ENCODE measurements at regions not wholly inside any gene's neighbourhood (a gene's known extent, or its start where the extent isn't known, plus 50 kb on each side); places are given as distances from the start of the nearest gene placed in this dataset.

DNA sequence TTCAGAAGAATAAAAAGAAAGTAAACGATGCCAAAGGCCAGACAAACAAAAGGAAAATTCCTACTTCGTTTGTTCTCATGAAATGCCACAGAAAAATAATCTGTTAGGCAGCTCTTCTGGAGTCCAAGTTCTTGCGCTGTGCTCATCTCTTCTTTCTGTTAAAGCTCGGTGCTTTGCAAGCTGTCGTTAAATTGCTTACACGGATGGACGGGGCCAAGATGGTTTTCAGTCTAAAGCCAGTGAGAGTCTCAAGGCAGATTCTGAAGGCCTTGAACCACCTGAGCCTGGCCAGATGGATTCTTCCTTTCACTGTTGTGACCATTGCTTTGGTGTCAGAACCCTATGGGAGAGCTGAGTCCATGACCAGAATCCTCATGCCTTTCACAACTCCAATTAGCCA, 97.6 kb upstream of the RMDN2 start:
- TF ChIP-seq ZFX (IDR thresholded peaks at IDR 0.05; ENCODE audit: borderline replicate concordance): no peak
- TF ChIP-seq, protein P1, sequence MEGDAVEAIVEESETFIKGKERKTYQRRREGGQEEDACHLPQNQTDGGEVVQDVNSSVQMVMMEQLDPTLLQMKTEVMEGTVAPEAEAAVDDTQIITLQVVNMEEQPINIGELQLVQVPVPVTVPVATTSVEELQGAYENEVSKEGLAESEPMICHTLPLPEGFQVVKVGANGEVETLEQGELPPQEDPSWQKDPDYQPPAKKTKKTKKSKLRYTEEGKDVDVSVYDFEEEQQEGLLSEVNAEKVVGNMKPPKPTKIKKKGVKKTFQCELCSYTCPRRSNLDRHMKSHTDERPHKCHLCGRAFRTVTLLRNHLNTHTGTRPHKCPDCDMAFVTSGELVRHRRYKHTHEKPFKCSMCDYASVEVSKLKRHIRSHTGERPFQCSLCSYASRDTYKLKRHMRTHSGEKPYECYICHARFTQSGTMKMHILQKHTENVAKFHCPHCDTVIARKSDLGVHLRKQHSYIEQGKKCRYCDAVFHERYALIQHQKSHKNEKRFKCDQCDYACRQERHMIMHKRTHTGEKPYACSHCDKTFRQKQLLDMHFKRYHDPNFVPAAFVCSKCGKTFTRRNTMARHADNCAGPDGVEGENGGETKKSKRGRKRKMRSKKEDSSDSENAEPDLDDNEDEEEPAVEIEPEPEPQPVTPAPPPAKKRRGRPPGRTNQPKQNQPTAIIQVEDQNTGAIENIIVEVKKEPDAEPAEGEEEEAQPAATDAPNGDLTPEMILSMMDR (IDR thresholded peaks at IDR 0.05): no peak
- H3K27ac ChIP-seq: no peak overlapping the region

DNA sequence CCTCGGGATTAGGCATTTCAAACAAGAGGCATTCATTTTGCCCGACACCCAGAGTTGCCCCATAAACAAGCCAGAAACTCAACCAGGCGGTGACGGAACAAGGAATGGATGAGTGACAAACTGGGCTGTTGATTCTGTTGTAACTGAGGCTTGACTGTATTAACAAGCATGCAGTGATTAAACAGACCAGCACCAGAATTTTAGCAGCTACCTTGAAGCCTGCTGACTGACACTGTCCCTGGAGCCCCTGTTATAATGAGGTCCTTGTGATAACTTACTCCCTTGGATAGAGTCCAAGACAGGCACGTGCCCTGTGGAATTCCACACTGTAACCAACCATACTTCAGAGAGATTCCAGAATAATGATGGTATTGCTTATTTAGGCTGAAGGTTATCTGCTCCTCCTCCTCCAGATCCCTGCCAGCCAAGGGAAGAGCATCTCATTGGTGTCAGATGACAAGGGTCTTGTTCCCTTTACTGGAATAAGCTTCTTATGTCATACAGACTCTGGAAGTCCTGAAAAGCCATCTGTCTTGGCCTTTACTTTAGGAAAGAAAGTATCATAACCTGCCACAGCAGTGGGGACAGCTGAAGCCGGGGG, 97.1 kb upstream of the RMDN2 start:
- H3K27ac ChIP-seq: no peak overlapping the region
- TF ChIP-seq, protein P1 (IDR thresholded peaks at IDR 0.05): no peak
- TF ChIP-seq ZFX (IDR thresholded peaks at IDR 0.05; ENCODE audit: borderline replicate concordance): no peak

DNA sequence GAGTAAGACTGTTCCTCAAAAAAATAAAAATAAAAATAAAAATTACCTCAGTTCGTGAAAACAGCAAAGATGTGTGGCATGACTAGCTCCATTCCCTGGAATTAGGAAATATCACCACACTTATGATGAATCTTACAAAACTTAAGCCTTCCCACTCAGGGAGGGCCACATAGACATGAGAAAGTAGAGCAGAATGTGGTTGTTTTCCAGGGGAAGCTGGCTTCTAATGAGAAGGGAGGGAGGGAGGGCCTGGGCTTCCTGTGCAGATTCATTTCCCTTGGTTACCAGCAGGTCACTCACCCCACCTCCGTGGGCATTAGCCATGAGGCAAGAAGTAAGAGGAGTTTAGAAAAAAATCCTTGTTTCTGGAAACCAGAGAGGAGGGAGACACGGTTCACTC, 95.9 kb upstream of the RMDN2 start:
- TF ChIP-seq, protein P1 (IDR thresholded peaks at IDR 0.05): no peak
- no peak for TF ChIP-seq ZFX (IDR thresholded peaks at IDR 0.05; ENCODE audit: borderline replicate concordance)
- no peak overlapping the region for H3K27ac ChIP-seq

DNA sequence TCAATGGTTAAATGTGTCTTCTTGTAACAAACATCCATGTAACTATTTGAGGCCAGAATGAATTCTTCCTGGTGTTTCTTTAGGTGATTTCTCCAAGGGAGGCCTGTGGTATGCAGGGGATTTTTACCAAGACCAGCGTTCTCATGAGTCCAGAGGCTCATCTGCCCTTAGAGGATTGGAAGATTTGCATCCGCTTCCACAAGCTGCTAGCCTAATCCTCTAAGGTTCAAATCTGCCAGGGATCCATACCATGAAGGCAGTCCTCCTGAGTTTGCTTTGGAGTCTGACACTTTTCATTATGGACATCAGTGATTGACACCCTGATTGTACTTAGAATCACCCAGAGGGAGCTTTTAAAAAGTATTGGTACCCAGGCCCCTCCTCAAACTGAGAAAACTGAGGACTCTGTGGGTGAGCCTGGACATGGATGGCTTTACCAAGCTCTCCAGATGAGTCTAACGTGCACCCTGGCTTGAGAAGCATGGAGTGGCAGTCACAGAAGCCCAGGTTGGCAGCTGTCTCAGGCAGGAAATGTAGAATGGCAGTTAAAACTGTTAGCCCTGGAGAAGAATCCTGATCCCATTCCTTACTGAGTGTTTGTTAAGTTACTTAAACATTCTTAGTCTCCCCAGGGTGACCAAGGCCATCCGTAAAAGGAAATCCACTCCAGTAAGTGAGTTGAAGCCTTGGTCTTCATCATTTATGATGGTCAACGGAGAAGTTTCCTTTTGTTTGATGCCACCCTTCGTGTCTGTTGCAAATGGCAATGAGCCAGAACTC, 95.3 kb upstream of the RMDN2 start:
- no peak overlapping the region for H3K27ac ChIP-seq
- TF ChIP-seq, protein P1 (IDR thresholded peaks at IDR 0.05): no peak
- no peak for TF ChIP-seq ZFX (IDR thresholded peaks at IDR 0.05; ENCODE audit: borderline replicate concordance)

DNA sequence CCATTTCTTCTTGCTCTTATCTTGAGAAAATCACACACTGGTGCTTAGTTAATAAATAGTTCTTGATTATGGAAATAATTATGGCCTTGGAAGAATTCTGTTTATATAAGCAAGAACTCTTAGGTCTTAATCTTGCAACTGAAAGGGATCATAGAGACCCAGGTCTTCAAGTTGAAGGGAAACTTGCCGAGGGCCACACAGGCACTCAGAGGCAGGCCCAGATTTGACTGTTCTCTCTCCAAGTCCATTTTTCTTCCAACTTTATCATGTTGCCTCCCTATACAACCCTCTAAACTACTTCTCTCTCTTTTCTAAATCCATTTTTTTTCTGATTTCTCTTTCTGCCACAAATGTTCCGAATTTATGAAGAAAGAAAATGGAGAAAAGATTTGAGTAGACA, 94.5 kb upstream of the RMDN2 start:
- H3K27ac ChIP-seq: no peak overlapping the region
- TF ChIP-seq, protein P1 (IDR thresholded peaks at IDR 0.05): no peak
- no peak for TF ChIP-seq ZFX (IDR thresholded peaks at IDR 0.05; ENCODE audit: borderline replicate concordance)

DNA sequence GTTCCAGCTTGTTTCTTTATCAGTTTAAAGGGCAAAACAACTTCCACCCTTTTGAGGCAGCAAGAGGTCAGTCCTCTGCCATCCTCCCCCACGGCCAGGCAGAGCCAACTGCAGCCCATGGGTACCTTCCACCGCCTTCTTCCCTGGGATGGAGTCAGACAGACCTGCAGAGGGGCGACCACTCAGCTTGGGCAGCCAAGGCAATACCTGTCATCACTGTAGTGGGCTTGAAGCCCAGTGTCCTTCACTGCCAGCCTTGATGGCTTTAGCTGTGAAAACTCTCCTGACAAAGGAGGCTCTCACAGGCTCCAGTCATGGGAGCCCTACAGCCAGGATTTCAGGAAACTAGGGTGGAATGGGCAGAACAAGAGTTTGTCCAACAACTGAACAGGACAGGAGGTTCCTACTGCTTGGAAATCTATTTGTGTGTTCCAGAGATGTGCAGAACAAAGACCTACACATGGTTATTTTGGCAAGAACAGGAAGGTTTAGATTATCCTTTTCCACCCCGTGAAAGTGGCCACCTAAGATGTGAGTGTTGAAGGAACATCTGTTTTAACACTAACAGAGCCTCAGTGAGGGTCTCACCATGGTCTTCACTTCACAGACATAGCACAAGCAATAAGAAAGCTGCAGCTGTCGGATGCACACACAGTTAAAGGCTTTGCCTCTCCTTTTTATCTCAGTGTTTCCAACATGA, 93.9 kb upstream of the RMDN2 start:
- no peak for TF ChIP-seq ZFX (IDR thresholded peaks at IDR 0.05; ENCODE audit: borderline replicate concordance)
- TF ChIP-seq, protein P1 (IDR thresholded peaks at IDR 0.05): no peak
- H3K27ac ChIP-seq: no peak overlapping the region

All from 22Rv1 (cell line).